ENCODE measurements at regions not wholly inside any gene's neighbourhood (a gene's known extent, or its start where the extent isn't known, plus 50 kb on each side); places are given as distances from the start of the nearest gene placed in this dataset.

DNA sequence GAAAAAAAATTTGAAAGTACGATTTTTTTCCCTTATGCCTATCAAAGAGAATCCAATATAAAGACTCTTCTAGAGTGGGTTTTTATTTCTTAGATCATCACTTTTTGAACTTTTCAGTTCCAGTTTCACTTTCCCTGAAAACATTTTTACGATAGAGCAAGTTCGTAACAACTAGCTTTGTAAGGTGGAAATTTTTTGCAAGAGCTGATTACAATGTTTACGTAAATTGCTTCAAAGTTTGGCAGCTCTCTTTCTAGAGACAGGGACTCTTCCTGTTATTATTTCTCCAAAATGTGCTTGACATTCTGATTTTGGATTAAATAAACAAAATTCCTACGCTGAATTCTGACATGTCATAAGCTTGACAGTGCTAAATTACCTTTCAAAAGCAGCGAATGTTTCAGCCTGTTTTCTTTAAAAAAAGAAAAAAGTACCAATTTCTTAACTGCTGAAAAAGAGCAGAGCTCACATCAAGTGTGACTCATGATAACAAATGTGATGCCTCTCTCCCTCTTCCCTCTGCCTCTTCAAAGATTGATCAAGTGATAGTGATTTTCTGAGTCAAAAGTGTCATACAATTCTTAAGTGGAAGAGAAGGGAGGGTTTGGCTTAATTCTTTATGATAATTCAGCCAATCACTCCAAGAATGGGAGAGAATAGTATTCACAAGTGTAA, 175.2 kb downstream of the KCNJ2 start:
- TF ChIP-seq, protein P1, sequence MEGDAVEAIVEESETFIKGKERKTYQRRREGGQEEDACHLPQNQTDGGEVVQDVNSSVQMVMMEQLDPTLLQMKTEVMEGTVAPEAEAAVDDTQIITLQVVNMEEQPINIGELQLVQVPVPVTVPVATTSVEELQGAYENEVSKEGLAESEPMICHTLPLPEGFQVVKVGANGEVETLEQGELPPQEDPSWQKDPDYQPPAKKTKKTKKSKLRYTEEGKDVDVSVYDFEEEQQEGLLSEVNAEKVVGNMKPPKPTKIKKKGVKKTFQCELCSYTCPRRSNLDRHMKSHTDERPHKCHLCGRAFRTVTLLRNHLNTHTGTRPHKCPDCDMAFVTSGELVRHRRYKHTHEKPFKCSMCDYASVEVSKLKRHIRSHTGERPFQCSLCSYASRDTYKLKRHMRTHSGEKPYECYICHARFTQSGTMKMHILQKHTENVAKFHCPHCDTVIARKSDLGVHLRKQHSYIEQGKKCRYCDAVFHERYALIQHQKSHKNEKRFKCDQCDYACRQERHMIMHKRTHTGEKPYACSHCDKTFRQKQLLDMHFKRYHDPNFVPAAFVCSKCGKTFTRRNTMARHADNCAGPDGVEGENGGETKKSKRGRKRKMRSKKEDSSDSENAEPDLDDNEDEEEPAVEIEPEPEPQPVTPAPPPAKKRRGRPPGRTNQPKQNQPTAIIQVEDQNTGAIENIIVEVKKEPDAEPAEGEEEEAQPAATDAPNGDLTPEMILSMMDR (conservative IDR thresholded peaks at IDR 0.05), result no peak
- no peak for TF ChIP-seq ZFX (IDR thresholded peaks at IDR 0.05)
